Gastroesophageal sphincter (tissue), 4 donors: ENCODE measurements at regions not wholly inside any gene's neighbourhood (a gene's known extent, or its start where the extent isn't known, plus 50 kb on each side); places are given as distances from the start of the nearest gene placed in this dataset.

Experiments used
- ATAC-seq: fragments of 150-250 bp; one replicate; pipeline ENCODE4 v1.9.1; 2016; ENCODE audit warnings: mild to moderate bottlenecking, moderate library complexity
- H3K27ac ChIP-seq, 4 donors: fragments of 200-600 bp; sonication (generic) in 3 of 4; 1 replicate in 3 of 4; 2 replicates in 1 of 4; pipeline ENCODE4 v1.5.1; 2016 to 2019
- H3K27me3 ChIP-seq: fragments of 200-600 bp; sonication (generic); one replicate; pipeline ENCODE4 v1.5.1; 2019
- H3K36me3 ChIP-seq, 2 donors: fragments of 200-600 bp; sonication (generic); one replicate each; pipeline ENCODE4 v1.5.1; 2019; ENCODE audit warnings: control low read depth in 1 of 2
- H3K4me1 ChIP-seq, 3 donors: fragments of 200-600 bp; sonication (generic); 1 replicate in 2 of 3; 2 replicates in 1 of 3; pipeline ENCODE4 v1.5.1; 2016 to 2019; ENCODE audit warnings: control low read depth in 2 of 3
- H3K4me3 ChIP-seq, 2 donors: fragments of 200-600 bp; sonication (generic); one replicate each; pipeline ENCODE4 v1.5.1; 2019; ENCODE audit warnings: mild to moderate bottlenecking in 1 of 2, moderate library complexity in 1 of 2
- H3K9me3 ChIP-seq, 3 donors: fragments of 200-600 bp; sonication (generic); one replicate each; pipeline ENCODE4 v1.5.1; 2017 to 2019; ENCODE audit warnings: control low read depth in 2 of 3
- EP300 ChIP-seq: sonication (generic); formaldehyde crosslinking; IDR thresholded peaks from one replicate; pipeline ENCODE4 v1.6.1; 2017; ENCODE audit warnings: antibody characterized with exemption, mild to moderate bottlenecking
- POLR2A ChIP-seq, 2 donors: fragments of 450-650 bp; IDR thresholded peaks; one replicate each; pipeline ENCODE4 v1.6.1; 2017; ENCODE audit warnings: antibody characterized with exemption in 2 of 2, mild to moderate bottlenecking in 2 of 2, moderate library complexity in 1 of 2
- POLR2AphosphoS5 ChIP-seq: sonication (generic); formaldehyde crosslinking; IDR thresholded peaks from one replicate; pipeline ENCODE4 v1.6.1; 2017; ENCODE audit warnings: antibody characterized with exemption
- WGBS, 2 donors: methylation state at CpG; one replicate each; pipeline ENCODE4 v1.1.5; 2018; ENCODE audit warnings: low coverage in 1 of 2; 5-methylcytosine and 5-hydroxymethylcytosine counted together
- TF ChIP-seq, protein P1 (sequence below), 4 experiments: fragments of 200-600 bp in 2 of 4; fragments of 450-650 bp in 2 of 4; sonication (generic) in 1 of 4; IDR thresholded peaks; one replicate each; pipeline ENCODE4 v1.5.1; 2017 to 2019; ENCODE audit warnings: antibody characterized with exemption in 4 of 4, mild to moderate bottlenecking in 2 of 4, moderate library complexity in 2 of 4

DNA sequence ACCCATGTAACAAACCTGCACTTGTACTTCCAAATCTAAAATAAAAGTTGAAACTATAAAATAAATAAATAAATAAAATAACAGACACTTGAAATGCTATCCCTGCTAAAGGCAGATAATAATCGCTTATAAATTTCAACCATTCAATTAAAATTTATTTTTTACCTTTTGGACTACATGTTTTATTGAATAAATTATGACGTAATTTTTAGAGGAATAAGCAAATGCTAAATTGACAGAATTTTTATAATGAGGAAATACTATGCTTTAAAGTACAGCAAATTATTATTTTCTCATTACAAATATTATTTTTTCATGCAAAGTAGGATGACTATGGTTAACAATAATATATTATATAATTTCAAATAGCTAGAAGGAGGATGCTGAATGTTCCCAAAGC lies 658.6 kb upstream of the LMO3 start:
- Histone ChIP-seq H3K4me3 (no peak overlapping the region), H3K27ac (no peak overlapping the region), H3K9me3 (no peaks in the 10 kb centered on the region), H3K4me1 (no peaks in the 10 kb centered on the region), H3K36me3 (no peaks in the 10 kb centered on the region), H3K27me3 (no peaks in the 10 kb centered on the region)
- no peak for ATAC-seq
- WGBS, 2 donors: 94 to 100% methylated on average over 2 of the region's 2 CpGs
- TF ChIP-seq EP300: no peak
- TF ChIP-seq, protein P1, sequence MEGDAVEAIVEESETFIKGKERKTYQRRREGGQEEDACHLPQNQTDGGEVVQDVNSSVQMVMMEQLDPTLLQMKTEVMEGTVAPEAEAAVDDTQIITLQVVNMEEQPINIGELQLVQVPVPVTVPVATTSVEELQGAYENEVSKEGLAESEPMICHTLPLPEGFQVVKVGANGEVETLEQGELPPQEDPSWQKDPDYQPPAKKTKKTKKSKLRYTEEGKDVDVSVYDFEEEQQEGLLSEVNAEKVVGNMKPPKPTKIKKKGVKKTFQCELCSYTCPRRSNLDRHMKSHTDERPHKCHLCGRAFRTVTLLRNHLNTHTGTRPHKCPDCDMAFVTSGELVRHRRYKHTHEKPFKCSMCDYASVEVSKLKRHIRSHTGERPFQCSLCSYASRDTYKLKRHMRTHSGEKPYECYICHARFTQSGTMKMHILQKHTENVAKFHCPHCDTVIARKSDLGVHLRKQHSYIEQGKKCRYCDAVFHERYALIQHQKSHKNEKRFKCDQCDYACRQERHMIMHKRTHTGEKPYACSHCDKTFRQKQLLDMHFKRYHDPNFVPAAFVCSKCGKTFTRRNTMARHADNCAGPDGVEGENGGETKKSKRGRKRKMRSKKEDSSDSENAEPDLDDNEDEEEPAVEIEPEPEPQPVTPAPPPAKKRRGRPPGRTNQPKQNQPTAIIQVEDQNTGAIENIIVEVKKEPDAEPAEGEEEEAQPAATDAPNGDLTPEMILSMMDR (IDR thresholded peaks at IDR 0.05): no peak
- no peak for TF ChIP-seq POLR2AphosphoS5
- TF ChIP-seq POLR2A (IDR thresholded peaks at IDR 0.05): no peak

DNA sequence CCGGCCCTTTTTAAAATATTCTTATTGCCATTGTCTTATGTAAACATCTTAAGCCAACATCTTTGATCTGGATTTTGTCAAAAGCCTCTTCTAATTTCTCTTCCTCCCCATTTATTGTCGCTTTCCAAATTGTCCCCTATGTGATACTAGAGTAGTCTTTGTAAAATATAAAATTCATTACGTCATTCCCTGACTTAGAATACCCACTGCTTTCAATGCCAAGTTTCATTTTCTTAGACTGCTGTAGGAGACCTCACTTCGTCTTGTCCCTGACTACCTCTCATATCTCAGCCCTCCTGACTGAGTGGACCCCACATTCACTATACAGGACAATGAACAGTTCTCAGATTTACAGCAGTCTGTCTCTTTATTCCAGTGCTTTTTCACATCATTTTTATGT lies 633.9 kb upstream of the LMO3 start:
- H3K4me1 ChIP-seq: no peaks in the 10 kb centered on the region
- no peaks in the 10 kb centered on the region for H3K36me3 ChIP-seq
- no peak for TF ChIP-seq POLR2A (IDR thresholded peaks at IDR 0.05)
- no peak for TF ChIP-seq EP300
- TF ChIP-seq, protein P1 (IDR thresholded peaks at IDR 0.05): no peak
- no peak for TF ChIP-seq POLR2AphosphoS5
- WGBS, 2 donors: 84 to 87% methylated on average over 3 to 4 of the region's 4 CpGs
- H3K27me3 ChIP-seq: no peaks in the 10 kb centered on the region
- H3K4me3 ChIP-seq: no peak overlapping the region
- H3K27ac ChIP-seq: no peak overlapping the region
- ATAC-seq: no peak
- peaks cover 0 to 5% (median 0%) of the 10 kb centered on the region in 3 donors for H3K9me3 ChIP-seq

DNA sequence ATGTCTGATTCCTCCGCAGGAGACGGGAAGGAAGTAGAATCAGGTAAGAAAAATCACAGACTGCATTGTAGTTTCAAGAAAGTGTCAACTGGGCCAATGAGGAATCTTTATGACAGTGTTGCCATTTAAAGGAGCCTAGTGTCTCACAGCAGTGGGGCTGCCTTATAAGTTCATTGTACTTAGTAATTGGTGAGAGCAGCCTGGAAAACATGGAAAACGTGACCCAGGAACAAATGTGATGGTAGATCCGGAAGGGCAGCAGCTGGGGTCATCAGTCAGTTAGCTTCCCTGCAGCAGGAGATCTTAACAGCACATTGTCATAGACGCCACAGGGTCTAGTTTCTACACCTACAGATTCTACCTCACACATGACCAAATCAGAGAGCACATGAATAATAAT lies 630.0 kb upstream of the LMO3 start:
- no peak overlapping the region for H3K4me3 ChIP-seq
- H3K9me3 ChIP-seq: no peaks in the 10 kb centered on the region
- no peak for TF ChIP-seq POLR2A (IDR thresholded peaks at IDR 0.05)
- no peak for TF ChIP-seq POLR2AphosphoS5
- no peak for TF ChIP-seq EP300
- TF ChIP-seq, protein P1 (IDR thresholded peaks at IDR 0.05): no peak
- no peaks in the 10 kb centered on the region for H3K4me1 ChIP-seq
- H3K36me3 ChIP-seq: no peaks in the 10 kb centered on the region
- no peaks in the 10 kb centered on the region for H3K27me3 ChIP-seq
- ATAC-seq: no peak
- no peak overlapping the region for H3K27ac ChIP-seq
- WGBS, 2 donors: 55 to 68% methylated on average over 4 to 5 of the region's 5 CpGs

DNA sequence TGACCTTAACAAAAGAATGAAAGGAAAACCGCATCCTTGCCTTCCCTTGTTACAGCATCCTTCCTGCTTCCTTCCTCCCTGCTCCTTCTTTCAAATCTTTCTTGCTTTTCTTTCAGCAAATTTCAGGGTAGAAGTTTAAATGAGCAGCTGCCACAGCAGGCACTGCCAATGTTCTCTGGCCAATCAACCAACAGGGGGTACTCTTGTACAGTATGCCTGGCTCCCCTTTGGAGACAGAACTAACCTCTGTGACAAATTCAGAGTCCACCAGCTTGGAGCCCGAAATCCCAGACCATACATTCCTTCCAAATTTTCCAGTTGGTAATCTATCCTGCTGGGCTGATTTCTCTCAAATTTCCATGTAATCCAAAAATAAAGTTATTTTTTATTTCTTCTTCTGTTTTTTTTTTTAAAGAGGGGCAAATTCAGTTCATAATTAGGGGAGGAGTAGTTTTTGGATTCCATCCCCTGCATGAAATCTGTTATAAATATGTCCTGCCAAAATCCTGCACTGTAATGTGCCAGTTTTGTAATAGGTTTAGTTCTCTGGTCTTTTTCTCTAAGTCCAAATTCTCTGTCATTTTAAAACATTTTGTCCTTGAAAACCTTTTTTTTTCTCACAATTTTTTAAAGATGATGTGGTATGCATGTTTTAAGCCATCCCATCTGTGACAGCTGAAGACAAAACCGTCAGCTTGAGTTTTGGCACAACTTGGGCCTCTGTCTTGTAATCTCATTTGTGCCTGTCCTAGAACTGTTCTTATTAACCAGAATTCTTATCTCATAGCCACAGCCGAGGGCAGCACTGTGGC lies 610.0 kb upstream of the LMO3 start:
- no peak for ATAC-seq
- H3K4me1 ChIP-seq: no peaks in the 10 kb centered on the region
- no peaks in the 10 kb centered on the region for H3K27me3 ChIP-seq
- TF ChIP-seq POLR2A (IDR thresholded peaks at IDR 0.05): no peak
- TF ChIP-seq, protein P1 (IDR thresholded peaks at IDR 0.05): no peak
- no peak for TF ChIP-seq POLR2AphosphoS5
- H3K4me3 ChIP-seq: no peak overlapping the region
- H3K27ac ChIP-seq: no peak overlapping the region
- WGBS, 2 donors: 31 to 58% methylated on average over 4 of the region's 4 CpGs
- H3K36me3 ChIP-seq: no peaks in the 10 kb centered on the region
- H3K9me3 ChIP-seq: no peaks in the 10 kb centered on the region

DNA sequence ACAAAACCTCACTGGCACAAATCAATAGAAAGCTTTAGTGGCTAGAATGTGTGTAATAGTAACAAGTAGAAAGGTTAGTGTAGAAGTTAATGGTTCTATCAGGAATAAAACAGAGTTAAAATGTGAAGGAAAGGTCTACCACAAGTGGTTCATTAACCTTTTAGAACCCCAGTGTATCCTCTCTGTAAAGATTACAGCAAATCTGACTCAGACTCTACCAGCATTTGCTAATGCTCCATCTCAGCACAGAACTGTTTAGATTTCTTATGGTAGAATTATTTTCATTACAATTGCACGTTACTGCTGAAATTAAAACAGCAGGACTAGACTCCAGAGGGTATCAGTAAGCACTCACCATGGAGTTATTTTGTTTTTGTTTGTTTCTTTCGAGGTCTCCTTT lies 609.0 kb upstream of the LMO3 start:
- Histone ChIP-seq H3K4me3 (no peak overlapping the region), H3K27ac (no peak overlapping the region), H3K4me1 (no peaks in the 10 kb centered on the region), H3K27me3 (no peaks in the 10 kb centered on the region), H3K9me3 (no peaks in the 10 kb centered on the region), H3K36me3 (no peaks in the 10 kb centered on the region)
- 0 to 17% methylated on average over 2 of the region's 2 CpGs for WGBS, 2 donors
- no peak for ATAC-seq
- TF ChIP-seq POLR2A (IDR thresholded peaks at IDR 0.05) (no peak), EP300 (no peak)
- TF ChIP-seq, protein P1 (IDR thresholded peaks at IDR 0.05): no peak
